ENCODE measurements at regions not wholly inside any gene's neighbourhood (a gene's known extent, or its start where the extent isn't known, plus 50 kb on each side); places are given as distances from the start of the nearest gene placed in this dataset.

GRCh38 chr9:75408391-75408790 is 320.1 kb downstream of the OSTF1 start:
- no peaks in the 10 kb centered on the region for H3K36me3 Mint-ChIP-seq
- H3K27ac Mint-ChIP-seq, result no peak overlapping the region
- H3K4me1 Mint-ChIP-seq, result no peaks in the 10 kb centered on the region
- H3K4me3 Mint-ChIP-seq, result no peak overlapping the region
- CTCF ChIA-PET, result no interaction called here
- DNase-seq, result no peak
- no peaks in the 10 kb centered on the region for H3K27me3 Mint-ChIP-seq
- H3K9me3 Mint-ChIP-seq, result no peaks in the 10 kb centered on the region

- H3K36me3 Mint-ChIP-seq, result no peaks in the 10 kb centered on the region
- H3K27me3 Mint-ChIP-seq, result peaks cover 4% of the 10 kb centered on the region
- CTCF ChIA-PET, result no interaction called here
- no peaks in the 10 kb centered on the region for H3K4me1 Mint-ChIP-seq
- no peak overlapping the region for H3K27ac Mint-ChIP-seq
- H3K4me3 Mint-ChIP-seq, result no peak overlapping the region
- H3K9me3 Mint-ChIP-seq, result no peaks in the 10 kb centered on the region
- DNase-seq, result no peak
These were observed 322.1 kb downstream of the OSTF1 start for GRCh38 chr9:75410405-75410804.

GRCh38 chr9:75414371-75415160 is 326.3 kb downstream of the OSTF1 start:
- peaks cover 4% of the 10 kb centered on the region for H3K27me3 Mint-ChIP-seq
- H3K9me3 Mint-ChIP-seq, result no peaks in the 10 kb centered on the region
- H3K27ac Mint-ChIP-seq, result no peak overlapping the region
- CTCF ChIA-PET, result no interaction called here
- no peaks in the 10 kb centered on the region for H3K4me1 Mint-ChIP-seq
- no peak for DNase-seq
- no peak overlapping the region for H3K4me3 Mint-ChIP-seq
- no peaks in the 10 kb centered on the region for H3K36me3 Mint-ChIP-seq

- H3K27ac Mint-ChIP-seq, result no peak overlapping the region
- CTCF ChIA-PET, result no interaction called here
- no peaks in the 10 kb centered on the region for H3K36me3 Mint-ChIP-seq
- no peak for DNase-seq
- peaks cover 4% of the 10 kb centered on the region for H3K27me3 Mint-ChIP-seq
- H3K4me1 Mint-ChIP-seq, result no peaks in the 10 kb centered on the region
- no peak overlapping the region for H3K4me3 Mint-ChIP-seq
- H3K9me3 Mint-ChIP-seq, result no peaks in the 10 kb centered on the region
These were observed 329.2 kb downstream of the OSTF1 start for GRCh38 chr9:75417471-75417870.

- H3K9me3 Mint-ChIP-seq, result no peaks in the 10 kb centered on the region
- H3K4me3 Mint-ChIP-seq, result no peak overlapping the region
- H3K36me3 Mint-ChIP-seq, result no peaks in the 10 kb centered on the region
- no peak overlapping the region for H3K27ac Mint-ChIP-seq
- CTCF ChIA-PET, result no interaction called here
- no peak for DNase-seq
- peaks cover 4% of the 10 kb centered on the region for H3K27me3 Mint-ChIP-seq
- no peaks in the 10 kb centered on the region for H3K4me1 Mint-ChIP-seq
These were observed 330.2 kb downstream of the OSTF1 start for GRCh38 chr9:75418518-75418917.

GRCh38 chr9:75422944-75423522 is 334.7 kb downstream of the OSTF1 start:
- no peaks in the 10 kb centered on the region for H3K36me3 Mint-ChIP-seq
- H3K27ac Mint-ChIP-seq, result no peak overlapping the region
- DNase-seq, result no peak
- CTCF ChIA-PET, result no interaction called here
- peaks cover 3% of the 10 kb centered on the region for H3K9me3 Mint-ChIP-seq
- no peaks in the 10 kb centered on the region for H3K4me1 Mint-ChIP-seq
- H3K27me3 Mint-ChIP-seq, result no peaks in the 10 kb centered on the region
- no peak overlapping the region for H3K4me3 Mint-ChIP-seq

- Mint-ChIP-seq H3K4me3 (no peak overlapping the region), H3K36me3 (no peaks in the 10 kb centered on the region), H3K9me3 (no peaks in the 10 kb centered on the region), H3K27me3 (peaks cover 5% of the 10 kb centered on the region), H3K27ac (no peak overlapping the region), H3K4me1 (no peaks in the 10 kb centered on the region)
- DNase-seq, result no peak
- CTCF ChIA-PET, result no interaction called here
These were observed 341.5 kb downstream of the OSTF1 start for GRCh38 chr9:75429531-75430475.

- DNase-seq, result no peak
- no peak overlapping the region for H3K4me3 Mint-ChIP-seq
- no peak overlapping the region for H3K27ac Mint-ChIP-seq
- CTCF ChIA-PET, result no interaction called here
- H3K27me3 Mint-ChIP-seq, result peaks cover 5% of the 10 kb centered on the region
- H3K9me3 Mint-ChIP-seq, result no peaks in the 10 kb centered on the region
- H3K4me1 Mint-ChIP-seq, result no peaks in the 10 kb centered on the region
- no peaks in the 10 kb centered on the region for H3K36me3 Mint-ChIP-seq
These were observed 343.1 kb downstream of the OSTF1 start for GRCh38 chr9:75431375-75431774.

- Mint-ChIP-seq H3K4me1 (no peaks in the 10 kb centered on the region), H3K9me3 (no peaks in the 10 kb centered on the region)
- CTCF ChIA-PET, result no interaction called here
These were observed 344.1 kb downstream of the OSTF1 start for GRCh38 chr9:75432386-75432785.

GRCh38 chr9:75432888-75433287 is 344.6 kb downstream of the OSTF1 start:
- CTCF ChIA-PET, result no interaction called here
- no peak overlapping the region for H3K27ac Mint-ChIP-seq
- H3K4me3 Mint-ChIP-seq, result no peak overlapping the region
- no peaks in the 10 kb centered on the region for H3K4me1 Mint-ChIP-seq
- no peak for DNase-seq
- H3K36me3 Mint-ChIP-seq, result no peaks in the 10 kb centered on the region
- H3K9me3 Mint-ChIP-seq, result no peaks in the 10 kb centered on the region
- H3K27me3 Mint-ChIP-seq, result peaks cover 5% of the 10 kb centered on the region

More at GRCh38 chr9:75432386-75432785, 344.1 kb downstream of the OSTF1 start:
- no peak overlapping the region for H3K4me3 Mint-ChIP-seq
- H3K27ac Mint-ChIP-seq, result no peak overlapping the region
- DNase-seq, result no peak
- peaks cover 5% of the 10 kb centered on the region for H3K27me3 Mint-ChIP-seq
- H3K36me3 Mint-ChIP-seq, result no peaks in the 10 kb centered on the region

- Mint-ChIP-seq H3K4me3 (no peak overlapping the region), H3K27ac (no peak overlapping the region), H3K27me3 (no peaks in the 10 kb centered on the region)
These were observed 350.4 kb downstream of the OSTF1 start for GRCh38 chr9:75438716-75439115.

GRCh38 chr9:75440914-75441313 is 352.6 kb downstream of the OSTF1 start:
- Mint-ChIP-seq H3K27ac (no peak overlapping the region), H3K36me3 (no peaks in the 10 kb centered on the region), H3K4me1 (no peaks in the 10 kb centered on the region), H3K4me3 (no peak overlapping the region), H3K27me3 (no peaks in the 10 kb centered on the region), H3K9me3 (no peaks in the 10 kb centered on the region)
- CTCF ChIA-PET, result no interaction called here
- DNase-seq, result no peak

More at GRCh38 chr9:75438716-75439115, 350.4 kb downstream of the OSTF1 start:
- Mint-ChIP-seq H3K36me3 (no peaks in the 10 kb centered on the region), H3K9me3 (no peaks in the 10 kb centered on the region), H3K4me1 (no peaks in the 10 kb centered on the region)
- CTCF ChIA-PET, result no interaction called here
- no peak for DNase-seq

GRCh38 chr9:75445144-75445543 is 356.8 kb downstream of the OSTF1 start:
- Mint-ChIP-seq H3K27ac (no peak overlapping the region), H3K4me1 (no peaks in the 10 kb centered on the region), H3K27me3 (no peaks in the 10 kb centered on the region), H3K9me3 (no peaks in the 10 kb centered on the region), H3K4me3 (no peak overlapping the region), H3K36me3 (no peaks in the 10 kb centered on the region)
- CTCF ChIA-PET, result no interaction called here
- DNase-seq, result no peak

GRCh38 chr9:75447281-75447680 is 359.0 kb downstream of the OSTF1 start:
- Mint-ChIP-seq H3K4me3 (no peak overlapping the region), H3K36me3 (no peaks in the 10 kb centered on the region), H3K9me3 (no peaks in the 10 kb centered on the region), H3K27ac (no peak overlapping the region), H3K27me3 (no peaks in the 10 kb centered on the region), H3K4me1 (no peaks in the 10 kb centered on the region)
- CTCF ChIA-PET, result no interaction called here
- DNase-seq, result no peak

Measured in activated naive CD4-positive, alpha-beta T cell treated with anti-CD3 and anti-CD28 coated beads, Interleukin-2, amount 10 ng/mL, durations not matched to agents 7 days and 5 days (primary cell).